MM.1S (cell line): ENCODE measurements at regions not wholly inside any gene's neighbourhood (a gene's known extent, or its start where the extent isn't known, plus 50 kb on each side); places are given as distances from the start of the nearest gene placed in this dataset.
"Not testable (repeated sequence)": the region's sequence is repeated elsewhere in the genome, so short reads cannot be mapped to it uniquely, and the experiment has no call there.

Source experiments
- DNase-seq: peaks from one replicate; pipeline ENCODE4 v3.0.0-alpha.2; 2015
- H2AFZ ChIP-seq: fragments of 300-600 bp; sonication (generic); 2 replicates; pipeline ENCODE4 v1.6.0; 2016; ENCODE audit warnings: antibody characterized with exemption, low read length
- H3F3A ChIP-seq: fragments of 300-600 bp; sonication (generic); 2 replicates; pipeline ENCODE4 v1.6.1; 2016; ENCODE audit warnings: mild to moderate bottlenecking, antibody characterized with exemption, low read length, moderate library complexity, mixed read lengths; ENCODE audit not compliant: insufficient read depth
- H3K27ac ChIP-seq: fragments of 300-600 bp; sonication (generic); 2 replicates; pipeline ENCODE4 v1.5.1; 2016; ENCODE audit warnings: mild to moderate bottlenecking, low read length
- H3K27me3 ChIP-seq: fragments of 300-600 bp; sonication (generic); replicated peaks from 2 replicates; pipeline ENCODE4 v1.6.0; 2016; ENCODE audit warnings: low read length; ENCODE audit not compliant: insufficient read depth
- H3K36me3 ChIP-seq: fragments of 300-600 bp; sonication (generic); replicated peaks from 2 replicates; pipeline ENCODE4 v1.6.1; 2016; ENCODE audit warnings: mild to moderate bottlenecking, low read length, mixed read lengths; ENCODE audit not compliant: insufficient read depth
- H3K4me1 ChIP-seq: fragments of 300-600 bp; sonication (generic); 2 replicates; pipeline ENCODE4 v1.6.1; 2016; ENCODE audit warnings: low read length, mixed read lengths
- H3K4me2 ChIP-seq: fragments of 300-600 bp; sonication (generic); 2 replicates; pipeline ENCODE4 v1.6.0; 2016; ENCODE audit warnings: low read depth, low read length
- H3K4me3 ChIP-seq: fragments of 300-600 bp; sonication (generic); 2 replicates; pipeline ENCODE4 v1.5.1; 2016; ENCODE audit warnings: low read length, mixed read lengths
- H3K79me2 ChIP-seq: fragments of 300-600 bp; sonication (generic); 2 replicates; pipeline ENCODE4 v1.6.1; 2016; ENCODE audit warnings: mixed run types, low read length, mixed read lengths
- H3K9ac ChIP-seq: fragments of 300-600 bp; sonication (generic); 2 replicates; pipeline ENCODE4 v1.6.1; 2016; ENCODE audit warnings: low read length, mixed read lengths
- H3K9me2 ChIP-seq: fragments of 300-600 bp; sonication (generic); replicated peaks from 2 replicates; pipeline ENCODE4 v1.6.1; 2016; ENCODE audit warnings: mild to moderate bottlenecking, low read length, mixed read lengths; ENCODE audit not compliant: insufficient read depth
- H3K9me3 ChIP-seq: fragments of 300-600 bp; sonication (generic); replicated peaks from 2 replicates; pipeline ENCODE4 v1.6.1; 2016; ENCODE audit warnings: mild to moderate bottlenecking, low read length, mixed read lengths; ENCODE audit not compliant: insufficient read depth
- H4K20me1 ChIP-seq: fragments of 300-600 bp; sonication (generic); 2 replicates; pipeline ENCODE4 v1.6.1; 2016; ENCODE audit warnings: mild to moderate bottlenecking, low read length, moderate library complexity, mixed read lengths; ENCODE audit not compliant: insufficient read depth

DNA sequence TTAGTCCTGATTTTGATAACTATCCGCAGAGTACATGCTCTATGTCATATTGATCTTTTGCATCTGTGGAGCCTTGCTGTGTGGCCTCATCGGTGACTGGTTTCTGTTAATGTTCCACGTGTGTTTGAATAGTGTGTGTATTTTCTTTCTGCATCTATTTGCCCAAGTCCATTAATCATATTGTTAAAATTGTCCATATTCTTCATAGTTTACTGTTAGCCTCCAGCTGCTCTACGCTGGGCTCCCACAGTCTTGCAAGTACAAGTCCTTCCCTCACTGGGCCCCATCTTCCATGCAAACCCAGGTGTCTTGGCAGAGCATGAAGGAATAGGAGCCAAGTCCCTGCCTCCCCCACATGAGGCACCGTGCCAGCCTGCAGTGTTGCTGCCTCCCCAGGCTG lies 145.4 kb upstream of the NBPF12 start:
- not testable (repeated sequence) for H3K9me2 ChIP-seq, H3K9ac ChIP-seq, H3F3A ChIP-seq, H3K4me3 ChIP-seq, H3K4me2 ChIP-seq, H4K20me1 ChIP-seq, H3K36me3 ChIP-seq, H2AFZ ChIP-seq, H3K27ac ChIP-seq, DNase-seq, H3K27me3 ChIP-seq, H3K9me3 ChIP-seq, H3K79me2 ChIP-seq, H3K4me1 ChIP-seq

DNA sequence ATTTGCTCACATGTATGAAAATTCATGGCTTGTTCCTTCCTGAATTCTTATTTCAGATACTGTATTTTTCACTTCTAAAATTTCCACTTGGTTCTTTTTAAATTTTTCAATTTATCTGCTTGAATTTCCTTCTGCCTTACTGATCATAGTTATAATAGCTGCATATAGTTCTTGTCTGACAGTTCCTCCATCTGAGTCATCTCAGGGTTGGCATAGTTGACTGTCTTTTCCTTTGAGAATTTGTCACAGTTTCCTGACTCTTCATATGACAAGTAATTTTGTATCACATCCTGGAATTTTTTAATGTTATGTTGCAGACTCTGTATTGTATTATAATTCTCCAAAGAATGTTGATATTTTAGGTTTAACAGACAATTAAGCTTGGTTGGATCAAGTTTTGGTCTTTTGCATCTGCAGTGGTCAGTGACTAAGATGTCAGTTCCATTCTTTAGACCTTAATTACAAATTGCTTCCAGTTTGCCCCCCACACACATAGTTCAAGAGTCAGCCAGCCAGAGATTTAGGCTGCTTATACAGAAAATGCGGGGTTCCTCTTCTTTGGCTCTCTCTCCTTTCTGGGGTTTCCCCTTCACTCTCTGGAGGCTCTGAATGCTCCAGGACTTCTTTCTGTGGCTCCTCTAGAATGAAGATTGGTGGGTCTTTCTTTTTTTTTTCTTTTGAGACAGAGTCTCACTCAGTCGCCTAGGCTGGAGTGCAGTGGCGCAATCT lies 153.7 kb upstream of the NBPF12 start:
- H3K4me1 ChIP-seq, H2AFZ ChIP-seq, H3F3A ChIP-seq, H3K4me3 ChIP-seq, H3K4me2 ChIP-seq, H4K20me1 ChIP-seq, H3K9ac ChIP-seq, DNase-seq, H3K9me3 ChIP-seq, H3K27ac ChIP-seq, H3K27me3 ChIP-seq, H3K36me3 ChIP-seq, H3K79me2 ChIP-seq, H3K9me2 ChIP-seq: not testable (repeated sequence)

GRCh38 chr1:146781235-146781634 lies 156.9 kb upstream of the NBPF12 start:
- H3K9me3 ChIP-seq, H3K9ac ChIP-seq, H3K27me3 ChIP-seq, H2AFZ ChIP-seq, DNase-seq, H3K9me2 ChIP-seq, H3K36me3 ChIP-seq, H4K20me1 ChIP-seq, H3K79me2 ChIP-seq, H3F3A ChIP-seq, H3K27ac ChIP-seq, H3K4me1 ChIP-seq, H3K4me2 ChIP-seq, H3K4me3 ChIP-seq: not testable (repeated sequence)

- H3K79me2 ChIP-seq, DNase-seq, H3K9me3 ChIP-seq, H3K4me2 ChIP-seq, H3K27me3 ChIP-seq, H3K4me1 ChIP-seq, H3K9me2 ChIP-seq, H4K20me1 ChIP-seq, H3K36me3 ChIP-seq, H2AFZ ChIP-seq, H3K27ac ChIP-seq, H3K4me3 ChIP-seq, H3K9ac ChIP-seq, H3F3A ChIP-seq: not testable (repeated sequence)
These were observed 160.1 kb upstream of the NBPF12 start for GRCh38 chr1:146777826-146778602.

DNA sequence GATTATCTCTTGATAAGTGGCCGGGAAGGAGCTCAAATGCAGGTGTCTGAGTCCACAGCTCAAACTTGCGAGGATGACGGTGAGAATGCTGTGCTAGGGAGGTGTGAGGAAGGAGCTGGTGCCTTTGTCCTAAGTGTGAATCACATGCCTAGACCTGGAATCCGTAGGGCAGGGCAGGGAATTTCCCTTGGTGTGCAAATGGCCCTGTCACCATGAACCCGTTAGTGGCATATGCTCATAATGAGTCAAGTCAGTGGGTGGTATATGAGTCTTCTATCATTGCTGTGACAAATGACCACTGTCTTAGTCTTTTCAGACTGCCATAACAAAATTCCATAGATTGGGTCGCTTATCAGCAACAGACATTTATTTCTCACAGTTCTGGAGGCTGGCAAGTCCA lies 163.1 kb upstream of the NBPF12 start:
- H3K27ac ChIP-seq, H3K79me2 ChIP-seq, DNase-seq, H3K4me3 ChIP-seq, H3K9me2 ChIP-seq, H3K9me3 ChIP-seq, H3K27me3 ChIP-seq, H3K36me3 ChIP-seq, H3K4me2 ChIP-seq, H3F3A ChIP-seq, H2AFZ ChIP-seq, H3K9ac ChIP-seq, H3K4me1 ChIP-seq, H4K20me1 ChIP-seq: not testable (repeated sequence)

DNA sequence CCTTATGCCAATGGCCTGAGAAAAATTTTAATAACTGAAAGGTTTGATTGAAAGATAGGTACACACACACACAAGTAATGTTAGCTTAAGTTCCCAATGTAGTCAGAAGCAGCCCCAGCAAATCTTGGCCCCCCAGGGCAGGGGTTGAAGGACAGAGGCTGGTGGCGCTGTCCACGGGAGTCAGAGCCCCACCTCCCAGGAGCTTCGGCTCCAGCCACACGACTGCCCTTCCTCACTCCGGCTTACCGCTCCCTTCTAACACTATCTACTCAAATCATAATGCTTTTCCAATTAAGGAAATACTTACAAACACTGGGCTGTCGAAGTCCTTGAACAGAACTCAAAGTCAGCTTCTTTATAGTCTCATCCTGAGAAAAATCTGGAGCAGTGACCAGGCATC lies 163.9 kb upstream of the NBPF12 start:
- H2AFZ ChIP-seq, H3F3A ChIP-seq, H3K9me3 ChIP-seq, H3K4me2 ChIP-seq, H3K27me3 ChIP-seq, H3K27ac ChIP-seq, H3K4me3 ChIP-seq, H3K79me2 ChIP-seq, H3K9me2 ChIP-seq, DNase-seq, H4K20me1 ChIP-seq, H3K36me3 ChIP-seq, H3K4me1 ChIP-seq, H3K9ac ChIP-seq: not testable (repeated sequence)

- H3K27ac ChIP-seq, H4K20me1 ChIP-seq, H3F3A ChIP-seq, H3K9ac ChIP-seq, H3K4me2 ChIP-seq, H3K9me2 ChIP-seq, H3K4me3 ChIP-seq, H3K79me2 ChIP-seq, H2AFZ ChIP-seq, H3K27me3 ChIP-seq, DNase-seq, H3K9me3 ChIP-seq, H3K36me3 ChIP-seq, H3K4me1 ChIP-seq: not testable (repeated sequence)
These were observed 166.7 kb upstream of the NBPF12 start for GRCh38 chr1:146771409-146771808.

- H3K9me2 ChIP-seq, H3K4me3 ChIP-seq, H3K79me2 ChIP-seq, H3K27me3 ChIP-seq, H3K9me3 ChIP-seq, H3K9ac ChIP-seq, H3K27ac ChIP-seq, H4K20me1 ChIP-seq, H3K4me1 ChIP-seq, H3F3A ChIP-seq, DNase-seq, H3K36me3 ChIP-seq, H3K4me2 ChIP-seq, H2AFZ ChIP-seq: not testable (repeated sequence)
These were observed 167.1 kb upstream of the NBPF12 start for GRCh38 chr1:146770998-146771397.
